Peyer's patch (tissue), 4 donors: ENCODE measurements at regions not wholly inside any gene's neighbourhood (a gene's known extent, or its start where the extent isn't known, plus 50 kb on each side); places are given as distances from the start of the nearest gene placed in this dataset.

Experiments
- POLR2A ChIP-seq, 2 donors: fragments of 450-650 bp; IDR thresholded peaks; one replicate each; pipeline ENCODE4 v1.5.1; 2017; ENCODE audit warnings: antibody characterized with exemption in 2 of 2, mild to moderate bottlenecking in 2 of 2, moderate library complexity in 2 of 2
- TF ChIP-seq, protein P1 (sequence below), 6 experiments: fragments of 450-650 bp in 4 of 6; fragments of 200-600 bp in 2 of 6; sonication (generic) in 1 of 6; IDR thresholded peaks; one replicate each; pipeline ENCODE4 v1.5.1; 2017 to 2019; ENCODE audit warnings: antibody characterized with exemption in 6 of 6, mild to moderate bottlenecking in 3 of 6, moderate library complexity in 1 of 6

DNA sequence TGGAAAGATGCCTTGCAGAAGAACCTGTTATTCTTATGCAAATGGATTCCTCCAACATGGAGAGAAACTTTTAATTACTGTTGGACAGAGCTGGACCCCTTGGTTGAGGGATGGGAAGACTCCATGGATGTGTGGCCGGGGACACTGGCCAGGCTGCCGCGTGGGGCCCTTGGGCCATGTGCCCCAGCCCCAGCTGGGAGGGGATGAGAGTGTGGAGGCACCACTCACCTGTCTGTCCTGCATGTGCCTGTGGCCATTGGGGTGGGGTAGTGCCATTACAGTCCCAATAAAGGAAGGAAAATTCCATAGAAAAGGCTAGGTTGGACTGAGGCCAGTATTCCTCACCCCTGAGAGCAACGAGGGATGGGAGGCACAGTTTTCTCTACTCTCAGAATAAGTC, 564.5 kb upstream of the PTBP2 start:
- TF ChIP-seq POLR2A (IDR thresholded peaks at IDR 0.05), result no peak
- TF ChIP-seq, protein P1, sequence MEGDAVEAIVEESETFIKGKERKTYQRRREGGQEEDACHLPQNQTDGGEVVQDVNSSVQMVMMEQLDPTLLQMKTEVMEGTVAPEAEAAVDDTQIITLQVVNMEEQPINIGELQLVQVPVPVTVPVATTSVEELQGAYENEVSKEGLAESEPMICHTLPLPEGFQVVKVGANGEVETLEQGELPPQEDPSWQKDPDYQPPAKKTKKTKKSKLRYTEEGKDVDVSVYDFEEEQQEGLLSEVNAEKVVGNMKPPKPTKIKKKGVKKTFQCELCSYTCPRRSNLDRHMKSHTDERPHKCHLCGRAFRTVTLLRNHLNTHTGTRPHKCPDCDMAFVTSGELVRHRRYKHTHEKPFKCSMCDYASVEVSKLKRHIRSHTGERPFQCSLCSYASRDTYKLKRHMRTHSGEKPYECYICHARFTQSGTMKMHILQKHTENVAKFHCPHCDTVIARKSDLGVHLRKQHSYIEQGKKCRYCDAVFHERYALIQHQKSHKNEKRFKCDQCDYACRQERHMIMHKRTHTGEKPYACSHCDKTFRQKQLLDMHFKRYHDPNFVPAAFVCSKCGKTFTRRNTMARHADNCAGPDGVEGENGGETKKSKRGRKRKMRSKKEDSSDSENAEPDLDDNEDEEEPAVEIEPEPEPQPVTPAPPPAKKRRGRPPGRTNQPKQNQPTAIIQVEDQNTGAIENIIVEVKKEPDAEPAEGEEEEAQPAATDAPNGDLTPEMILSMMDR (IDR thresholded peaks at IDR 0.05), result no peak
